ENCODE measurements at regions not wholly inside any gene's neighbourhood (a gene's known extent, or its start where the extent isn't known, plus 50 kb on each side); places are given as distances from the start of the nearest gene placed in this dataset.

DNA sequence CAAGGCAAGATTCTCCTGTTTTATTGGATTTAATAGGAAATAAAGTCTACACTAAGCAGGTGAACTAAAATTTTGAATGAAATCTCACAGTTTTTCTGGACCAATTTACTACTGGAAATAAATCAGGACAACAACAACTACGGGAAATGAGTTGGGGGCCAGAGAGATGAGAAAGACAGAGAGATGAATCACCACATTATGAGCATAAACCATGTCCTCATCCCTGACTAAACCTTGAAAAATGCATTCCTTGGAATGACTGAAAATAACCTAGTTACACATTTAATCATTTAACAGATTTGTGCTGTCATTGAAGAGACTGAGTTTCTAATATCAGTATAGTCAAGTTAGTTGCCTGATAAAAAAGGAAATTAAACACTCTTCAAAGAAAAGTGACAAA, 608.4 kb upstream of the KCND2 start:
- intact Hi-C loops (cut with DNase I) = no loop called here
- Histone ChIP-seq H3K4me1 (ENCODE audit: control insufficient read depth in 1 of 2, insufficient read depth in 2 of 2, low read length in 2 of 2) (no peaks in the 10 kb centered on the region), H3K36me3 (ENCODE audit: control insufficient read depth in 1 of 2, insufficient read depth in 2 of 2, low read length in 1 of 2) (no peaks in the 10 kb centered on the region), H3K27me3 (ENCODE audit: control insufficient read depth in 1 of 2, insufficient read depth in 2 of 2, low read length in 1 of 2) (no peaks in the 10 kb centered on the region), H3K9me3 (ENCODE audit: control insufficient read depth, low read length) (no peaks in the 10 kb centered on the region), H3K4me3 (ENCODE audit: low read length in 2 of 2) (no peak overlapping the region), H3K27ac (ENCODE audit: low read depth in 1 of 2, low read length in 2 of 2) (no peak overlapping the region)
- WGBS, 2 donors = 30 to 34% methylated on average over 1 of the region's 1 CpG
- DNase-seq = no peak
- ATAC-seq (ENCODE audit: low FRiP score) = no peak

GRCh38 chr7:119665796-119666195, 607.2 kb upstream of the KCND2 start:
- ATAC-seq (ENCODE audit: low FRiP score) (no peak), DNase-seq (no peak)
- Histone ChIP-seq H3K36me3 (ENCODE audit: control insufficient read depth in 1 of 2, insufficient read depth in 2 of 2, low read length in 1 of 2) (no peaks in the 10 kb centered on the region), H3K4me1 (ENCODE audit: control insufficient read depth in 1 of 2, insufficient read depth in 2 of 2, low read length in 2 of 2) (no peaks in the 10 kb centered on the region), H3K9me3 (ENCODE audit: control insufficient read depth, low read length) (no peaks in the 10 kb centered on the region), H3K27me3 (ENCODE audit: control insufficient read depth in 1 of 2, insufficient read depth in 2 of 2, low read length in 1 of 2) (no peaks in the 10 kb centered on the region), H3K27ac (ENCODE audit: low read depth in 1 of 2, low read length in 2 of 2) (no peak overlapping the region), H3K4me3 (ENCODE audit: low read length in 2 of 2) (no peak overlapping the region)
- intact Hi-C loops (cut with DNase I) = no loop called here

- WGBS, 2 donors = 64 to 68% methylated on average over 2 of the region's 2 CpGs
- ATAC-seq (ENCODE audit: low FRiP score) (no peak), DNase-seq (no peak)
- H3K36me3 ChIP-seq (ENCODE audit: control insufficient read depth in 1 of 2, insufficient read depth in 2 of 2, low read length in 1 of 2) = no peaks in the 10 kb centered on the region
- H3K4me1 ChIP-seq (ENCODE audit: control insufficient read depth in 1 of 2, insufficient read depth in 2 of 2, low read length in 2 of 2) = no peaks in the 10 kb centered on the region
- H3K4me3 ChIP-seq (ENCODE audit: low read length in 2 of 2) = no peak overlapping the region
- H3K27ac ChIP-seq (ENCODE audit: low read depth in 1 of 2, low read length in 2 of 2) = no peak overlapping the region
- H3K9me3 ChIP-seq (ENCODE audit: control insufficient read depth, low read length) = no peaks in the 10 kb centered on the region
- intact Hi-C loops (cut with DNase I) = no loop called here
- H3K27me3 ChIP-seq (ENCODE audit: control insufficient read depth in 1 of 2, insufficient read depth in 2 of 2, low read length in 1 of 2) = no peaks in the 10 kb centered on the region
These were observed 591.6 kb upstream of the KCND2 start for GRCh38 chr7:119681336-119681735.

- ATAC-seq (ENCODE audit: low FRiP score) (no peak), DNase-seq (no peak)
- Histone ChIP-seq H3K9me3 (ENCODE audit: control insufficient read depth, low read length) (no peaks in the 10 kb centered on the region), H3K27me3 (ENCODE audit: control insufficient read depth in 1 of 2, insufficient read depth in 2 of 2, low read length in 1 of 2) (no peaks in the 10 kb centered on the region), H3K4me3 (ENCODE audit: low read length in 2 of 2) (no peak overlapping the region), H3K36me3 (ENCODE audit: control insufficient read depth in 1 of 2, insufficient read depth in 2 of 2, low read length in 1 of 2) (no peaks in the 10 kb centered on the region), H3K27ac (ENCODE audit: low read depth in 1 of 2, low read length in 2 of 2) (no peak overlapping the region), H3K4me1 (ENCODE audit: control insufficient read depth in 1 of 2, insufficient read depth in 2 of 2, low read length in 2 of 2) (no peaks in the 10 kb centered on the region)
- intact Hi-C loops (cut with DNase I) = no loop called here
These were observed 588.2 kb upstream of the KCND2 start for GRCh38 chr7:119684763-119685162.

- intact Hi-C loops (cut with DNase I) = no loop called here
- Histone ChIP-seq H3K27ac (ENCODE audit: low read depth in 1 of 2, low read length in 2 of 2) (no peak overlapping the region), H3K27me3 (ENCODE audit: control insufficient read depth in 1 of 2, insufficient read depth in 2 of 2, low read length in 1 of 2) (no peaks in the 10 kb centered on the region), H3K4me1 (ENCODE audit: control insufficient read depth in 1 of 2, insufficient read depth in 2 of 2, low read length in 2 of 2) (no peaks in the 10 kb centered on the region), H3K4me3 (ENCODE audit: low read length in 2 of 2) (no peak overlapping the region), H3K36me3 (ENCODE audit: control insufficient read depth in 1 of 2, insufficient read depth in 2 of 2, low read length in 1 of 2) (no peaks in the 10 kb centered on the region), H3K9me3 (ENCODE audit: control insufficient read depth, low read length) (no peaks in the 10 kb centered on the region)
- ATAC-seq (ENCODE audit: low FRiP score) = no peak
- WGBS, 2 donors = 45 to 46% methylated on average over 2 of the region's 2 CpGs
- DNase-seq = no peak
These were observed 587.1 kb upstream of the KCND2 start for GRCh38 chr7:119685906-119686305.

DNA sequence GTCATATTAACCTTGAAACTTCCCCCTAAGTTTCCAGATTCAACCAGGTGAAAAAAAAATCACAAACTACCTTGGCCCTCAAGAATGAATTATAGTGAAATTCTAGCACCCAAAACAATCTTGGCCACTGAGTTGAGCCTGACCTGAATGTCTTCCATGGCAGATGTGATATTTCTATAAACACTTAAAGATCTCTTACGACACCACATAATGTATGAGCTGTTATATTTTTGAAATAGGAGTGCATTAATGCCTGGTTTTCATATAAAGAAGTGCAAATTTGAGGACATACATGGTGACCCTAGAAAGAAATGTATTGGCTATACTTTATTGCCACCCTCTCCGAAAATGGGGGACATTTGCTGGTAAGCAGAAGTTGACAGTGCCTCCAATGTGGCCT, 584.1 kb upstream of the KCND2 start:
- ATAC-seq (ENCODE audit: low FRiP score) (no peak), DNase-seq (no peak)
- WGBS, 2 donors = 80 to 86% methylated on average over 2 of the region's 2 CpGs
- Histone ChIP-seq H3K36me3 (ENCODE audit: control insufficient read depth in 1 of 2, insufficient read depth in 2 of 2, low read length in 1 of 2) (no peaks in the 10 kb centered on the region), H3K27ac (ENCODE audit: low read depth in 1 of 2, low read length in 2 of 2) (no peak overlapping the region), H3K27me3 (ENCODE audit: control insufficient read depth in 1 of 2, insufficient read depth in 2 of 2, low read length in 1 of 2) (no peaks in the 10 kb centered on the region), H3K9me3 (ENCODE audit: control insufficient read depth, low read length) (no peaks in the 10 kb centered on the region), H3K4me1 (ENCODE audit: control insufficient read depth in 1 of 2, insufficient read depth in 2 of 2, low read length in 2 of 2) (no peaks in the 10 kb centered on the region), H3K4me3 (ENCODE audit: low read length in 2 of 2) (no peak overlapping the region)
- intact Hi-C loops (cut with DNase I) = no loop called here

GRCh38 chr7:119692541-119692940, 580.4 kb upstream of the KCND2 start:
- intact Hi-C loops (cut with DNase I) = no loop called here
- DNase-seq (no peak), ATAC-seq (ENCODE audit: low FRiP score) (no peak)
- Histone ChIP-seq H3K4me3 (ENCODE audit: low read length in 2 of 2) (no peak overlapping the region), H3K9me3 (ENCODE audit: control insufficient read depth, low read length) (no peaks in the 10 kb centered on the region), H3K36me3 (ENCODE audit: control insufficient read depth in 1 of 2, insufficient read depth in 2 of 2, low read length in 1 of 2) (no peaks in the 10 kb centered on the region), H3K27ac (ENCODE audit: low read depth in 1 of 2, low read length in 2 of 2) (no peak overlapping the region), H3K27me3 (ENCODE audit: control insufficient read depth in 1 of 2, insufficient read depth in 2 of 2, low read length in 1 of 2) (no peaks in the 10 kb centered on the region), H3K4me1 (ENCODE audit: control insufficient read depth in 1 of 2, insufficient read depth in 2 of 2, low read length in 2 of 2) (no peaks in the 10 kb centered on the region)
- WGBS, 2 donors = 67 to 69% methylated on average over 3 of the region's 3 CpGs

DNA sequence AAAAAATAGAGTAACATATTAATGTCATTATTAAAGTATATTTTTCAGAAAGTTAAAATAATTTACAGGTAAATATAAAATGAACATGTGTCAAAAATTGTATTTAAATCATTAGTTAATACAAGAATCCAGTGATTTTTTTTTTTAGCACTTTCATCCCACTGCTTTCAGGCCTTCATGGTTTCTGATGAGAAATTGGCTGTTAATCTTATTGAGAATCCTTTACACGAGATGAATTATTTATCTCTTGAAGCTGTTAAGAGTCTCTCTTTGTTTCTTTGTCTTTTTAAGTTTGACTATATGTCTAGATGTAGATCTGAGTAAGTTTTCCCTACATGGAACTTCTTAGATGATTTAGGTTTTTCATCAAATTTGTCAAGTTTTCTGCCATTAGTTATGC, 578.5 kb upstream of the KCND2 start:
- Histone ChIP-seq H3K27me3 (ENCODE audit: control insufficient read depth in 1 of 2, insufficient read depth in 2 of 2, low read length in 1 of 2) (no peaks in the 10 kb centered on the region), H3K4me3 (ENCODE audit: low read length in 2 of 2) (no peak overlapping the region), H3K9me3 (ENCODE audit: control insufficient read depth, low read length) (no peaks in the 10 kb centered on the region), H3K36me3 (ENCODE audit: control insufficient read depth in 1 of 2, insufficient read depth in 2 of 2, low read length in 1 of 2) (no peaks in the 10 kb centered on the region), H3K27ac (ENCODE audit: low read depth in 1 of 2, low read length in 2 of 2) (no peak overlapping the region), H3K4me1 (ENCODE audit: control insufficient read depth in 1 of 2, insufficient read depth in 2 of 2, low read length in 2 of 2) (no peaks in the 10 kb centered on the region)
- 52 to 56% methylated on average over 1 of the region's 1 CpG for WGBS, 2 donors
- DNase-seq (no peak), ATAC-seq (ENCODE audit: low FRiP score) (no peak)
- intact Hi-C loops (cut with DNase I) = no loop called here

DNA sequence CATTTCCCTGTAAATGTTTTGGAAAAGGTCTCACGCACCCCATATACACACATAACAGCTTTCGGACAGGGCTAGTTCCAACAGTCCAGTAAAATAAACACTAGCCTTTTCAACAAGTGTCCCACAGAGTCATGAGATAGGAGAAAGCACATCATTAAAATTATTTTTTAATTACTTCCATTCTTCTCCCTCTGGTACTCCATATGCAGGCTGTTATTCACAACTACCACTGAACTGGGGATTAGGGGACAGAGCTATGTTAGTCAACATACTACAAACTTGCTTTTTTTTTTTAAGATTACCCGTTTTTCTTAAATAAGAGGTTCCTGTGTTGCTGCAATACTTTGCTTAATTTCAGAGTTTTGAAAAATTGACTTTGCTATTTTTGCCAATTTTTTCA, 576.6 kb upstream of the KCND2 start:
- no peak overlapping the region for H3K4me3 ChIP-seq (ENCODE audit: low read length in 2 of 2)
- H3K27me3 ChIP-seq (ENCODE audit: control insufficient read depth in 1 of 2, insufficient read depth in 2 of 2, low read length in 1 of 2) = no peaks in the 10 kb centered on the region
- H3K4me1 ChIP-seq (ENCODE audit: control insufficient read depth in 1 of 2, insufficient read depth in 2 of 2, low read length in 2 of 2) = no peaks in the 10 kb centered on the region
- WGBS, 2 donors = 36 to 58% methylated on average over 3 of the region's 3 CpGs
- ATAC-seq (ENCODE audit: low FRiP score) = no peak
- H3K36me3 ChIP-seq (ENCODE audit: control insufficient read depth in 1 of 2, insufficient read depth in 2 of 2, low read length in 1 of 2) = no peaks in the 10 kb centered on the region
- no peak for DNase-seq
- H3K27ac ChIP-seq (ENCODE audit: low read depth in 1 of 2, low read length in 2 of 2) = no peak overlapping the region
- H3K9me3 ChIP-seq (ENCODE audit: control insufficient read depth, low read length) = no peaks in the 10 kb centered on the region
- intact Hi-C loops (cut with DNase I) = no loop called here

DNA sequence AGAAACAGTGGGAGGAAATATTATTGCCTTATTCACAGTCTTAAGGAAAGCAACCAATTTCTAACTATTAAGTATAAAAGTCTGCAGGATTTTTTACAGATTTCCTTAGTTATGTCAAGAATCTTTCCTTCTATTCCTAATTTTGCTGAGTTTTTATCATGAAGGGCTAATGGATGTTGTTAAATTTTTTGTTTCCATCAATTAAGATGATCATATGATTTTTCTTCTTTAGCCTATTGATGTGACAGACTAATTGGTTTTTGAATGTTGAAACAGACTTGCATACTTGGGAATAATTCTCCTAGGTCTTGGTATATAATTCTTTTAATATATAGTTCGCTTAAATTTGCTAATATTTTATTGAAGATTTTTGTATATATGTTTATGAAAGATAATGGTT, 569.1 kb upstream of the KCND2 start:
- DNase-seq (no peak), ATAC-seq (ENCODE audit: low FRiP score) (no peak)
- Histone ChIP-seq H3K4me1 (ENCODE audit: control insufficient read depth in 1 of 2, insufficient read depth in 2 of 2, low read length in 2 of 2) (no peaks in the 10 kb centered on the region), H3K4me3 (ENCODE audit: low read length in 2 of 2) (no peak overlapping the region), H3K27me3 (ENCODE audit: control insufficient read depth in 1 of 2, insufficient read depth in 2 of 2, low read length in 1 of 2) (no peaks in the 10 kb centered on the region), H3K27ac (ENCODE audit: low read depth in 1 of 2, low read length in 2 of 2) (no peak overlapping the region), H3K36me3 (ENCODE audit: control insufficient read depth in 1 of 2, insufficient read depth in 2 of 2, low read length in 1 of 2) (no peaks in the 10 kb centered on the region), H3K9me3 (ENCODE audit: control insufficient read depth, low read length) (no peaks in the 10 kb centered on the region)
- WGBS, 2 donors = 83 to 86% methylated on average over 1 of the region's 1 CpG
- intact Hi-C loops (cut with DNase I) = no loop called here

Measured in aorta (tissue), 5 donors.